GM23338 (cell line): ENCODE measurements at regions not wholly inside any gene's neighbourhood (a gene's known extent, or its start where the extent isn't known, plus 50 kb on each side); places are given as distances from the start of the nearest gene placed in this dataset.

Experiments
- CREB1 ChIP-seq: fragments of 250-450 bp; sonication (Bioruptor Pico); IDR thresholded peaks from 2 replicates; pipeline ENCODE4 v1.5.0; 2020; ENCODE audit warnings: low read depth, mild to moderate bottlenecking, moderate library complexity
- EZH2 ChIP-seq: fragments of 200-600 bp; sonication (generic); IDR thresholded peaks from one replicate; pipeline ENCODE4 v1.8.0; 2017; ENCODE audit warnings: antibody characterized with exemption, mild to moderate bottlenecking, low read depth; ENCODE audit not compliant: unreplicated experiment
- EZH2phosphoT487 ChIP-seq: fragments of 200-600 bp; sonication (generic); IDR thresholded peaks from one replicate; pipeline ENCODE4 v1.8.1; 2018; ENCODE audit warnings: antibody characterized with exemption; ENCODE audit not compliant: unreplicated experiment
- JUNB ChIP-seq: IDR thresholded peaks from one replicate; pipeline ENCODE4 v1.6.1; 2016; ENCODE audit warnings: antibody characterized with exemption; ENCODE audit not compliant: unreplicated experiment
- NANOG ChIP-seq: IDR thresholded peaks from 2 replicates; pipeline ENCODE4 v1.6.1; 2016; ENCODE audit warnings: antibody characterized with exemption, borderline replicate concordance
- POLR2AphosphoS5 ChIP-seq: IDR thresholded peaks from 2 replicates; pipeline ENCODE4 v1.6.1; 2016; ENCODE audit warnings: antibody characterized with exemption, low read depth
- STAT1 ChIP-seq: IDR thresholded peaks from one replicate; pipeline ENCODE4 v1.6.1; 2016; ENCODE audit warnings: antibody characterized with exemption; ENCODE audit not compliant: unreplicated experiment
- ZNF114 ChIP-seq: fragments of 250-450 bp; sonication (Bioruptor Pico); IDR thresholded peaks from 2 replicates; pipeline ENCODE4 v1.5.0; 2020; ENCODE audit warnings: mild to moderate bottlenecking, moderate library complexity
- ZNF331 ChIP-seq: fragments of 250-450 bp; sonication (Bioruptor Pico); IDR thresholded peaks from 2 replicates; pipeline ENCODE4 v1.5.0; 2020; ENCODE audit warnings: low read depth, mild to moderate bottlenecking, moderate library complexity
- TF ChIP-seq, protein P1 (sequence below), 2 experiments: fragments of 200-600 bp in 1 of 2; sonication (generic) in 1 of 2; conservative IDR thresholded peaks; 2 replicates each; pipeline versions ENCODE4 v1.5.1 to v1.6.1; 2016 to 2017; ENCODE audit warnings: antibody characterized with exemption in 2 of 2, low read depth in 2 of 2, mild to moderate bottlenecking in 2 of 2, moderate library complexity in 1 of 2
- TF ChIP-seq, protein P2 (sequence below): IDR thresholded peaks from one replicate; pipeline ENCODE4 v1.6.1; 2018; ENCODE audit warnings: antibody characterized with exemption; ENCODE audit not compliant: unreplicated experiment
- TF ChIP-seq, protein P3 (sequence below): IDR thresholded peaks from 2 replicates; pipeline ENCODE4 v1.6.1; 2016; ENCODE audit warnings: antibody characterized with exemption
- TF ChIP-seq, protein P4 (sequence below): fragments of 250-450 bp; sonication (Bioruptor Pico); IDR thresholded peaks from 2 replicates; pipeline ENCODE4 v1.5.0; 2020; ENCODE audit warnings: mild to moderate bottlenecking, moderate library complexity

DNA sequence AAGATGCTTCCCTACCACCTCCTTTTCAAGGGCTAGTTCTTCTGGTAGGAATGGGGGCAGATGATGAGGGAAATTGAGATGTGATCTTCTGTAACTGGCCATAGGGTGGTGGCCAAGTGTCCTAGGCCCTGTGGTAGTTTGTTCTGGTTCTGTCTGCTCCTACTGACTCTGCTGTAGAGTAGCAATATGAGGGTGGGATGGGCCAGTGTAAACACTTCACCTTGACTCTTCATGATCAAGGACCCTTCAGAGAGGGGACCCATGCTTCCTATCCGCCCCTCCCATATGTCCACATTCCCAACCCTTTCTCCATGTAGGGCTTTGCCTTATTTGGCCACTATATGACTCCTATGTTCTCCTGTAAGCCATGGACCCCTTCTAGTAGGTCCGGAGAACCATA, 230.3 kb upstream of the SESN3 start:
- TF ChIP-seq POLR2AphosphoS5: no peak
- TF ChIP-seq, protein P1, sequence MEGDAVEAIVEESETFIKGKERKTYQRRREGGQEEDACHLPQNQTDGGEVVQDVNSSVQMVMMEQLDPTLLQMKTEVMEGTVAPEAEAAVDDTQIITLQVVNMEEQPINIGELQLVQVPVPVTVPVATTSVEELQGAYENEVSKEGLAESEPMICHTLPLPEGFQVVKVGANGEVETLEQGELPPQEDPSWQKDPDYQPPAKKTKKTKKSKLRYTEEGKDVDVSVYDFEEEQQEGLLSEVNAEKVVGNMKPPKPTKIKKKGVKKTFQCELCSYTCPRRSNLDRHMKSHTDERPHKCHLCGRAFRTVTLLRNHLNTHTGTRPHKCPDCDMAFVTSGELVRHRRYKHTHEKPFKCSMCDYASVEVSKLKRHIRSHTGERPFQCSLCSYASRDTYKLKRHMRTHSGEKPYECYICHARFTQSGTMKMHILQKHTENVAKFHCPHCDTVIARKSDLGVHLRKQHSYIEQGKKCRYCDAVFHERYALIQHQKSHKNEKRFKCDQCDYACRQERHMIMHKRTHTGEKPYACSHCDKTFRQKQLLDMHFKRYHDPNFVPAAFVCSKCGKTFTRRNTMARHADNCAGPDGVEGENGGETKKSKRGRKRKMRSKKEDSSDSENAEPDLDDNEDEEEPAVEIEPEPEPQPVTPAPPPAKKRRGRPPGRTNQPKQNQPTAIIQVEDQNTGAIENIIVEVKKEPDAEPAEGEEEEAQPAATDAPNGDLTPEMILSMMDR (conservative IDR thresholded peaks at IDR 0.05; ENCODE audit: low read depth in 2 of 2): no peak
- TF ChIP-seq, protein P2, sequence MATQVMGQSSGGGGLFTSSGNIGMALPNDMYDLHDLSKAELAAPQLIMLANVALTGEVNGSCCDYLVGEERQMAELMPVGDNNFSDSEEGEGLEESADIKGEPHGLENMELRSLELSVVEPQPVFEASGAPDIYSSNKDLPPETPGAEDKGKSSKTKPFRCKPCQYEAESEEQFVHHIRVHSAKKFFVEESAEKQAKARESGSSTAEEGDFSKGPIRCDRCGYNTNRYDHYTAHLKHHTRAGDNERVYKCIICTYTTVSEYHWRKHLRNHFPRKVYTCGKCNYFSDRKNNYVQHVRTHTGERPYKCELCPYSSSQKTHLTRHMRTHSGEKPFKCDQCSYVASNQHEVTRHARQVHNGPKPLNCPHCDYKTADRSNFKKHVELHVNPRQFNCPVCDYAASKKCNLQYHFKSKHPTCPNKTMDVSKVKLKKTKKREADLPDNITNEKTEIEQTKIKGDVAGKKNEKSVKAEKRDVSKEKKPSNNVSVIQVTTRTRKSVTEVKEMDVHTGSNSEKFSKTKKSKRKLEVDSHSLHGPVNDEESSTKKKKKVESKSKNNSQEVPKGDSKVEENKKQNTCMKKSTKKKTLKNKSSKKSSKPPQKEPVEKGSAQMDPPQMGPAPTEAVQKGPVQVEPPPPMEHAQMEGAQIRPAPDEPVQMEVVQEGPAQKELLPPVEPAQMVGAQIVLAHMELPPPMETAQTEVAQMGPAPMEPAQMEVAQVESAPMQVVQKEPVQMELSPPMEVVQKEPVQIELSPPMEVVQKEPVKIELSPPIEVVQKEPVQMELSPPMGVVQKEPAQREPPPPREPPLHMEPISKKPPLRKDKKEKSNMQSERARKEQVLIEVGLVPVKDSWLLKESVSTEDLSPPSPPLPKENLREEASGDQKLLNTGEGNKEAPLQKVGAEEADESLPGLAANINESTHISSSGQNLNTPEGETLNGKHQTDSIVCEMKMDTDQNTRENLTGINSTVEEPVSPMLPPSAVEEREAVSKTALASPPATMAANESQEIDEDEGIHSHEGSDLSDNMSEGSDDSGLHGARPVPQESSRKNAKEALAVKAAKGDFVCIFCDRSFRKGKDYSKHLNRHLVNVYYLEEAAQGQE: no peak
- no peak for TF ChIP-seq EZH2
- TF ChIP-seq EZH2phosphoT487: no peak
- TF ChIP-seq, protein P3, sequence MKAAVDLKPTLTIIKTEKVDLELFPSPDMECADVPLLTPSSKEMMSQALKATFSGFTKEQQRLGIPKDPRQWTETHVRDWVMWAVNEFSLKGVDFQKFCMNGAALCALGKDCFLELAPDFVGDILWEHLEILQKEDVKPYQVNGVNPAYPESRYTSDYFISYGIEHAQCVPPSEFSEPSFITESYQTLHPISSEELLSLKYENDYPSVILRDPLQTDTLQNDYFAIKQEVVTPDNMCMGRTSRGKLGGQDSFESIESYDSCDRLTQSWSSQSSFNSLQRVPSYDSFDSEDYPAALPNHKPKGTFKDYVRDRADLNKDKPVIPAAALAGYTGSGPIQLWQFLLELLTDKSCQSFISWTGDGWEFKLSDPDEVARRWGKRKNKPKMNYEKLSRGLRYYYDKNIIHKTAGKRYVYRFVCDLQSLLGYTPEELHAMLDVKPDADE: no peak
- TF ChIP-seq NANOG: no peak
- no peak for TF ChIP-seq ZNF114 (CRISPR knock-in tag)
- TF ChIP-seq JUNB: no peak
- TF ChIP-seq CREB1: no peak
- no peak for TF ChIP-seq ZNF331 (CRISPR knock-in tag)
- TF ChIP-seq STAT1: no peak
- TF ChIP-seq, protein P4, sequence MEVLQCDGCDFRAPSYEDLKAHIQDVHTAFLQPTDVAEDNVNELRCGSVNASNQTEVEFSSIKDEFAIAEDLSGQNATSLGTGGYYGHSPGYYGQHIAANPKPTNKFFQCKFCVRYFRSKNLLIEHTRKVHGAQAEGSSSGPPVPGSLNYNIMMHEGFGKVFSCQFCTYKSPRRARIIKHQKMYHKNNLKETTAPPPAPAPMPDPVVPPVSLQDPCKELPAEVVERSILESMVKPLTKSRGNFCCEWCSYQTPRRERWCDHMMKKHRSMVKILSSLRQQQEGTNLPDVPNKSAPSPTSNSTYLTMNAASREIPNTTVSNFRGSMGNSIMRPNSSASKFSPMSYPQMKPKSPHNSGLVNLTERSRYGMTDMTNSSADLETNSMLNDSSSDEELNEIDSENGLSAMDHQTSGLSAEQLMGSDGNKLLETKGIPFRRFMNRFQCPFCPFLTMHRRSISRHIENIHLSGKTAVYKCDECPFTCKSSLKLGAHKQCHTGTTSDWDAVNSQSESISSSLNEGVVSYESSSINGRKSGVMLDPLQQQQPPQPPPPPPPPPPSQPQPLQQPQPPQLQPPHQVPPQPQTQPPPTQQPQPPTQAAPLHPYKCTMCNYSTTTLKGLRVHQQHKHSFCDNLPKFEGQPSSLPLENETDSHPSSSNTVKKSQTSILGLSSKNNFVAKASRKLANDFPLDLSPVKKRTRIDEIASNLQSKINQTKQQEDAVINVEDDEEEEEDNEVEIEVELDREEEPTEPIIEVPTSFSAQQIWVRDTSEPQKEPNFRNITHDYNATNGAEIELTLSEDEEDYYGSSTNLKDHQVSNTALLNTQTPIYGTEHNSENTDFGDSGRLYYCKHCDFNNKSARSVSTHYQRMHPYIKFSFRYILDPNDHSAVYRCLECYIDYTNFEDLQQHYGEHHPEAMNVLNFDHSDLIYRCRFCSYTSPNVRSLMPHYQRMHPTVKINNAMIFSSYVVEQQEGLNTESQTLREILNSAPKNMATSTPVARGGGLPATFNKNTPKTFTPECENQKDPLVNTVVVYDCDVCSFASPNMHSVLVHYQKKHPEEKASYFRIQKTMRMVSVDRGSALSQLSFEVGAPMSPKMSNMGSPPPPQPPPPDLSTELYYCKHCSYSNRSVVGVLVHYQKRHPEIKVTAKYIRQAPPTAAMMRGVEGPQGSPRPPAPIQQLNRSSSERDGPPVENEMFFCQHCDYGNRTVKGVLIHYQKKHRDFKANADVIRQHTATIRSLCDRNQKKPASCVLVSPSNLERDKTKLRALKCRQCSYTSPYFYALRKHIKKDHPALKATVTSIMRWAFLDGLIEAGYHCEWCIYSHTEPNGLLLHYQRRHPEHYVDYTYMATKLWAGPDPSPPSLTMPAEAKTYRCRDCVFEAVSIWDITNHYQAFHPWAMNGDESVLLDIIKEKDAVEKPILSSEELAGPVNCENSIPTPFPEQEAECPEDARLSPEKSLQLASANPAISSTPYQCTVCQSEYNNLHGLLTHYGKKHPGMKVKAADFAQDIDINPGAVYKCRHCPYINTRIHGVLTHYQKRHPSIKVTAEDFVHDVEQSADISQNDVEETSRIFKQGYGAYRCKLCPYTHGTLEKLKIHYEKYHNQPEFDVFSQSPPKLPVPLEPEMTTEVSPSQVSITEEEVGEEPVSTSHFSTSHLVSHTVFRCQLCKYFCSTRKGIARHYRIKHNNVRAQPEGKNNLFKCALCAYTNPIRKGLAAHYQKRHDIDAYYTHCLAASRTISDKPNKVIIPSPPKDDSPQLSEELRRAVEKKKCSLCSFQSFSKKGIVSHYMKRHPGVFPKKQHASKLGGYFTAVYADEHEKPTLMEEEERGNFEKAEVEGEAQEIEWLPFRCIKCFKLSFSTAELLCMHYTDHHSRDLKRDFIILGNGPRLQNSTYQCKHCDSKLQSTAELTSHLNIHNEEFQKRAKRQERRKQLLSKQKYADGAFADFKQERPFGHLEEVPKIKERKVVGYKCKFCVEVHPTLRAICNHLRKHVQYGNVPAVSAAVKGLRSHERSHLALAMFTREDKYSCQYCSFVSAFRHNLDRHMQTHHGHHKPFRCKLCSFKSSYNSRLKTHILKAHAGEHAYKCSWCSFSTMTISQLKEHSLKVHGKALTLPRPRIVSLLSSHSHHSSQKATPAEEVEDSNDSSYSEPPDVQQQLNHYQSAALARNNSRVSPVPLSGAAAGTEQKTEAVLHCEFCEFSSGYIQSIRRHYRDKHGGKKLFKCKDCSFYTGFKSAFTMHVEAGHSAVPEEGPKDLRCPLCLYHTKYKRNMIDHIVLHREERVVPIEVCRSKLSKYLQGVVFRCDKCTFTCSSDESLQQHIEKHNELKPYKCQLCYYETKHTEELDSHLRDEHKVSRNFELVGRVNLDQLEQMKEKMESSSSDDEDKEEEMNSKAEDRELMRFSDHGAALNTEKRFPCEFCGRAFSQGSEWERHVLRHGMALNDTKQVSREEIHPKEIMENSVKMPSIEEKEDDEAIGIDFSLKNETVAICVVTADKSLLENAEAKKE: no peak
